ENCODE measurements at regions not wholly inside any gene's neighbourhood (a gene's known extent, or its start where the extent isn't known, plus 50 kb on each side); places are given as distances from the start of the nearest gene placed in this dataset.

- TF ChIP-seq CTCF (IDR thresholded peaks at IDR 0.05), result no peak
- no peak for TF ChIP-seq EP300 (IDR thresholded peaks at IDR 0.05)
- no peak for TF ChIP-seq POLR2AphosphoS5 (IDR thresholded peaks at IDR 0.05)
Measured at GRCh38 chr2:7665880-7666279, 748.7 kb downstream of the RNF144A start.

Data from esophagus muscularis mucosa (tissue), 4 donors.